ENCODE measurements at regions not wholly inside any gene's neighbourhood (a gene's known extent, or its start where the extent isn't known, plus 50 kb on each side); places are given as distances from the start of the nearest gene placed in this dataset.

GRCh38 chr4:187235456-187236170, 512.0 kb upstream of the FAT1 start:
- no peaks in the 10 kb centered on the region for H3K23me2 ChIP-seq (ENCODE audit: insufficient read length, low read depth, low read length, poor library complexity, severe bottlenecking)
- no peak overlapping the region for H2BK120ac ChIP-seq (ENCODE audit: low read depth, low read length, poor library complexity, severe bottlenecking)
- no peaks in the 10 kb centered on the region for H3K27me3 ChIP-seq (ENCODE audit: insufficient read depth, low read length)
- H4K91ac ChIP-seq (ENCODE audit: insufficient read length, low read depth, low read length): no peak overlapping the region
- no peak overlapping the region for H4K8ac ChIP-seq (replicated peaks; ENCODE audit: insufficient read length, low read depth, low read length)
- no peaks in the 10 kb centered on the region for H3K79me2 ChIP-seq (ENCODE audit: insufficient read depth, low read length)
- H3K27ac ChIP-seq (ENCODE audit: insufficient read length, low read depth, low read length): no peak overlapping the region
- Mint-ChIP-seq H3K4me1 (0 out of 4 replicates have a peak, but pooled peaks cover 0 to 3% of the 10 kb centered on the region in 2 experiments), H3K9me3 (no peaks in the 10 kb centered on the region), H3K36me3 (ENCODE audit: insufficient read depth in 1 of 3, low read depth in 3 of 3) (no peaks in the 10 kb centered on the region), H3K4me3 (no peak overlapping the region), H3K27me3 (ENCODE audit: low read depth) (no peaks in the 10 kb centered on the region), H3K27ac (no peak overlapping the region)
- no peak overlapping the region for H2BK12ac ChIP-seq (ENCODE audit: insufficient read length, low read depth, low read length)
- H2AK5ac ChIP-seq (ENCODE audit: insufficient read length, low read length): no peak overlapping the region
- H3K18ac ChIP-seq (ENCODE audit: insufficient read length, low read depth, low read length): no peak overlapping the region
- H4K20me1 ChIP-seq (ENCODE audit: control insufficient read depth, insufficient read depth, insufficient read length): no peaks in the 10 kb centered on the region
- no peak overlapping the region for H3T11ph ChIP-seq (ENCODE audit: low read length)
- H3K23ac ChIP-seq (ENCODE audit: insufficient read length, low read depth, low read length): no peak overlapping the region
- no peak overlapping the region for H3K14ac ChIP-seq (ENCODE audit: insufficient read depth, low read length)
- no peak overlapping the region for H3K9ac ChIP-seq (ENCODE audit: extremely low read depth, insufficient read length, low read length)
- no peak for TF ChIP-seq CTCF (conservative IDR thresholded peaks at IDR 0.05)
- no peak overlapping the region for H3K4me2 ChIP-seq (ENCODE audit: insufficient read depth, insufficient read length, low read length)
- WGBS (ENCODE audit: extremely low coverage, insufficient read length, low lambda C conversion rate): no CpG with 5 or more reads among the region's 16 CpGs
- H3K79me1 ChIP-seq (ENCODE audit: insufficient read depth, low read depth, low read length, poor library complexity, severe bottlenecking): no peaks in the 10 kb centered on the region
- DNase-seq: no peak
- no peak overlapping the region for H2BK20ac ChIP-seq (ENCODE audit: low read depth, low read length, poor library complexity, severe bottlenecking)
- H2BK15ac ChIP-seq (ENCODE audit: low read depth, low read length): no peak overlapping the region
- H3K4ac ChIP-seq (ENCODE audit: low read depth, low read length): no peak overlapping the region
- H3K9me3 ChIP-seq (ENCODE audit: control insufficient read depth, low read depth, low read length): no peaks in the 10 kb centered on the region
- no peak overlapping the region for H2AFZ ChIP-seq (ENCODE audit: low read length)
- no peak overlapping the region for H2BK5ac ChIP-seq (ENCODE audit: insufficient read length, low read length)
- H4K5ac ChIP-seq (ENCODE audit: insufficient read length, low read depth, low read length): no peak overlapping the region
- H3K56ac ChIP-seq (ENCODE audit: insufficient read length, low read depth, low read length): no peak overlapping the region
- H3K4me1 ChIP-seq (ENCODE audit: insufficient read depth, low read length): no peaks in the 10 kb centered on the region
